PC-3 (cell line): ENCODE measurements at regions not wholly inside any gene's neighbourhood (a gene's known extent, or its start where the extent isn't known, plus 50 kb on each side); places are given as distances from the start of the nearest gene placed in this dataset.

ENCODE experiments used
- CTCF ChIP-seq: fragments of 300-600 bp; sonication (generic); conservative IDR thresholded peaks from 2 replicates; pipeline ENCODE4 v1.5.1; 2017; ENCODE audit warnings: antibody characterized with exemption, low read depth, mild to moderate bottlenecking, low read length
- EZH2 ChIP-seq: fragments of 300-600 bp; sonication (generic); IDR thresholded peaks from one replicate; pipeline ENCODE4 v1.6.1; 2017; ENCODE audit warnings: antibody characterized with exemption, mild to moderate bottlenecking, low read length; ENCODE audit not compliant: unreplicated experiment
- EZH2phosphoT487 ChIP-seq: fragments of 300-600 bp; sonication (generic); IDR thresholded peaks from 2 replicates; pipeline ENCODE4 v1.6.1; 2018; ENCODE audit warnings: mild to moderate bottlenecking, antibody characterized with exemption, low read length, borderline replicate concordance

GRCh38 chr3:69539134-69539533, 153.2 kb upstream of the FRMD4B start:
- no peak for TF ChIP-seq EZH2
- TF ChIP-seq CTCF = no peak
- no peak for TF ChIP-seq EZH2phosphoT487
